ENCODE measurements at regions not wholly inside any gene's neighbourhood (a gene's known extent, or its start where the extent isn't known, plus 50 kb on each side); places are given as distances from the start of the nearest gene placed in this dataset.

DNA sequence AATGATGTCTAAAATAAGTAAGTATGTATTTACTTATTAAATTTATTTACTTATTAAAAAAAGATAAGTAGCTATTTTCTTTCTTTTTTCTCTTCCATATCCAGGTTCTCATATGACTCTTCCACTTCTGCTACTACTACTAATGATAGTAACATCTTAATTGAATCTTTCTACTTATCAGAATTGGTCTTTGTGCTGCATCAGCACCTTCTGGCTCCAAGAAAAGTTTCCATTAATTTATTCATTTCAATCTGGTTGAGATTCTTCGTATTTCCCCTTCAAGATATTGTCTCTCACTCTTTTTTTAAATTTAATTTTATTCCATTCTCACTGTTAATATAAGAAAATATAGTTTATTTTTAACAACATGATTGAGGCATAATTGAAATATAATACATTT, 1675.4 kb downstream of the DPP10 start:
- TF ChIP-seq POLR2AphosphoS5 (IDR thresholded peaks at IDR 0.05; ENCODE audit: borderline replicate concordance, low read depth, low read length) (no peak), EZH2 (IDR thresholded peaks at IDR 0.05) (no peak), FOXP2 (optimal IDR thresholded peaks at IDR 0.05; ENCODE audit: control extremely low read depth, extremely low read length, insufficient read depth) (no peak)

Measured in SK-N-MC (cell line).